NCI-H1694 treated with DMSO at 0.1 percent for 48 hours (cell line): ENCODE measurements at regions not wholly inside any gene's neighbourhood (a gene's known extent, or its start where the extent isn't known, plus 50 kb on each side); places are given as distances from the start of the nearest gene placed in this dataset.

Experiments used
- DNase-seq: peaks from one replicate; lab custom pipeline; 2025; lab: John Stamatoyannopoulos, UW

DNA sequence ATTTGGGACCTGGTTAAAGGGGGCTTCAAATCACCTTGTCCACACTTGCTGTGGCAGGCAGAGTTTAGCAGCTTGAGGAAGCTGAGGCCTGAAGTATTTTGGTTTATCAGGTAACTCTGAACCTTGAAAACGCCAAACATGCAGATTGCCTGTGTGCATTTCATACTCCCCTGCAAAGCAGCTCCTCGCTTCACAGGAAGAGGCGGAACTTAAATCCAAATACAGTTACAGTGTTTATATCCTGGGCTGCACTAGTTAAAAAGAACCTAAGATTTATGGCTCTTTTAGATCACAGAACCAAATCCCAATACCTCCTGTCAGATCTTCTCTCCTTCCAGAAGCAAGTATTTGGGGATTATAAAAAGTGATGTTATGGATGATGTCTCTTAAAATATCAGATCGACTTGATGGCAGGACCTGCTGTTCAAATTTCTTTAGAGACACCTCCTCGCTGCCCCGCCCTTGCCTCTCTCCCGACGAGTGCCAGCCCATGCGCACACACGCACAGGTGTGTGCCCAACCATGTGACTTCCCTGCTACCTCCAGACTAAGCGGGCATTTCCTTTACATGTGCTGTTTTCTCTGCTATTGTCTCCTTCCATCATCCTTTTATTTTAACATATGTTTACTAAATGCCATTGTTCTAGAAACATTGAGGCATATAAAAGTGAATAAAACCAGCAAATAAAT lies 224.6 kb upstream of the FOXQ1 start:
- DNase-seq, result no peak

DNA sequence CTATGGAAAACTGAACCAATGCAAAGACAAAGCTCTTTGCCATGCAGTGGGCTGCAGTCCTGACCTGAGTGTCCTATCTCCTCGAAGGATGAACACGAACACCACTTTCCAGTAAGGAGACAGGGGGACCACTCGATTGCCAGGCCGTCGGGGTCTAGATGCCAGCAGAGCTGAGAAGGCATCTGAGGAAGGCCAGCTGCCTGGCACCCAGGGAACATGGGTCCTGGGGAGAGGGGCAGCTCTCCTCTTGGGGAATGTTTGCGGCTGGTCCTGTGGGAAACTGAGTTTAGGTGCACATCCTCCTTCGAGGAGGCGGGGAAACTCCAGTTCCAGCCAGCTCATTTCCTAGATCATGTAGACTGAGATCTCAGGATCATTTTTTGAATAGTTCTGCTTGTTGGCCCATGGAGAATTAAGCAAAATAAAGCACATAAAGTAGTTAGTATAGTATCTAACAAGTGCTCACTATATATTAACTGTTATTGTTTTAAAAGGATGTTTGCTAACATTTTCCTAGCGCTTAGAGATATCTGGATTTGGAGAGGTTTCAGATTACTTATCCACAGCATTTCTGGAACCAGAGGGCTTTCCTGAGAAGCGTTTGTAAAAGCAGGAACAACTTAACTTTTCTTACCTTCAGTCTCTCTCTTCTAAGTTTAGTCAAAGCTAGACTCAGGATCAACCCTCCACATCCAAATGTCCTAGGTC lies 225.3 kb upstream of the FOXQ1 start:
- DNase-seq, result no peak

DNA sequence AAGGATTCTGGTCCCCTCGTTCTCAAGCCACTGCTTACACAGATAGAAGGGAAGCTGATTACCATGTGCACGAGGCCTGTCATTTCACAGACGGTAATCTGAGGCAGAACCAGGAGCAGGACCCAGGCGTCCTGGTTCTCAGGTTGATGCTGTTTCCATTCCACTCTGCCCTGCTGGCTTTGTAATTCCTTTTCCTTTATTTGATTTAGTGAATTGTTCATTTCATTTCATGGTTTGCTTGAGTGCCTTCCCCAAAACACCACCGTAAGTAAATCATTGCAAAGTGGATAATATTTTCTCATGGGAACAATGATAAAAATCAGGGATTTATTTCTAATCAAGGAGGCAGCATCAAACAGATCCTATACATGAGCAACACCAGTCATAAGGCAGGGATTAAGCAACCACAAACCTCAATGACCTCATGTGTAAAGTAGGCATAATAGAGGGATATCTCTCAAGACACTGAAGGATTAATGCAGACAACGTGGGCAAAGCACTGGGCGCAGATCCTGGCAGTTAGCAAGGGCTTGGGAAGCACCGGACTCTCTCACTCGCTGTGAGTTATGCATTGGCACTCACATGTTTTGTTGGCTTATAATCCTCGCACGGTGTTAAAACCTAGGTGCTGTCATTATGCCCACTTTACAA lies 229.5 kb upstream of the FOXQ1 start:
- DNase-seq, result no peak

DNA sequence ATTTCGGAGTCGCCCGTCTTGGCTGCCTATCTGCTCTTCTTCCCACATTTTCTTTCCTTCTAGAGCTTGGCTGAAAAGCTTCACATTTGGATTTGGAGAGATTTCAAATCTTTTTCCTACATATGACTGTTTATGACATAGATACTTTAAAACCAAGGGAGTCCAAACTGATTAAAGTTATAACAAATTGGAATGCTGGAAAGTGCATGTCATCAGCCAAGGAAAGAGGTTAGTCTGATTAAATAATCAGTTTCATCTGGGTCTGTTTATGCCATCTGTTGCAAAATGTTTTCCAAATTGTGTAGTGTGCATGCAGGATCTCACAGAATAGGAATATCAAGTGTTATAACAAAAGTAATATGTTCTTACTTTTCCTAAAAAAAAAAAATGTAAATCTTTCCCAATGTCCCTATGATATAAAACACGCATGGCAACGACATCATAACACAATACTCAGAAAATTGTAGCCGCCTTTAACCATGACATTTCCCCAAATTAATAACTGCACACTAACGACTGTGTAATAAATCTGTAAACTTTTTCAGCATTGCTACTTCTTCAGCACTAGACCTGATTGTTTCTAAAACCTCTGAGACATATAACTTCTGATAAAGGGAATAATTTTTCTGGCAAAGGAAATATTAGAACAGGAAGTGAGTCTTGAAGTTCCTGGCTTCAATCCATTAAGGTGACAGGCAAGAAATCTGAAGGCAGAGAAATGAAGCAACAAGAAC lies 230.2 kb upstream of the FOXQ1 start:
- no peak for DNase-seq

DNA sequence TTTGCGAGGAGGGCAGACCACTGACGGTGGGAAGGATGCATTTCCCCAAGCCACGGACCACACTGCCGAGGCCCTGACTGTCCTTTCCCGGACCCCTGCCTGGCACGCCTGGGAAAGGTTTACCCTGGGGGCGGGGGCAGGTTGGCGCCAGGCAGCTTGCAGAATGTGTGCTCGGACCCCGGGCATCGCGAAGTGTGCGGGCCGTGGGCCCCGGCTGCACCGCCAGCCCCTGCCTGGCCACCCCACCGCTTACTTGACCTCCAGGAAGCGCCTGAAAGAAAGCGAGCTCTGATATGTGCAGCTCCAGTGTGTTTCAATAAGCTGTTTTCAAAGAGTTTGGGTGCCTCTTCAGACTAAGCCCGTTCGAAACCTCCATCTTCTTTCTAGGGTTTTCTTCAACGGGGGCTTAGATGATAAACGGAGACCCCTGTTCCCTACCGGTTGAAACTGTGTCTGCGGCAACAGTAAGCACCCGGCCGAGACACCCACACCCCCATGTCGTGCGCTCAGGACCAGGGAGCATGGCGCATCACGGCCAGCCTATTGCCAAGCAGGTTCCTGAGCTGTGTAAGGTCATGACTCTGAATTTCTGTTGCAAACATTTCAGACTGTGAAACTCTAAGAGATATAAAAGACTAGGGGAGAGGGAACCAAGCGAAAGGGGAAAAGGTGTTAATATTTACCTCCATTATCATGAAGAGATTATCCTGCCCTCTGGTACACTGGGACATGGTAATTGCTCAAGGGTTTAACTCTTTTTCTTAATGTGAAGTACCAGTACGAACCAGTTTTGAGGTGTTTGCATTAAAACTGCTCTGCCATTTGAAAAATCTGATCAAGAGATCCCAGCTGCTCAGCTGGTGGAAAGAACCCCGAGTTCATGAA lies 231.2 kb upstream of the FOXQ1 start:
- DNase-seq, result no peak

DNA sequence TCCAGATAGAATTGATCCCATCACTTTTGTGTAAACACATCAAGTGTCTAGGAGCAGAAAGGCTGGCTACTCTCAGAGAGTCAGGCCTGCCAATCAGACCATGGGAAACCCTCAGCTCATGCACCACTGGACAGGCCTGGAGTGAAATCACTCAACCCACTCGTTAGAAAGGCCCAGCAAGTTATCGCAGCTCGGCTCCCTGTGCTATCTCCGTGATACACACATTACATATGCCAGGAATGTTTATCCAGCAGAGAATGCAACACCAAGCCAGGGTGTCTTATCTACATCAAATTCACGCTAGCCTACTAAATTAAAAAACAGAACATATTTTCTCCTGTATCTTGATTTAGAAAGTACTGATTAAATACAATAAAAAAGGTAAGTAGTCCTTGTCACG lies 232.4 kb upstream of the FOXQ1 start:
- DNase-seq, result no peak

DNA sequence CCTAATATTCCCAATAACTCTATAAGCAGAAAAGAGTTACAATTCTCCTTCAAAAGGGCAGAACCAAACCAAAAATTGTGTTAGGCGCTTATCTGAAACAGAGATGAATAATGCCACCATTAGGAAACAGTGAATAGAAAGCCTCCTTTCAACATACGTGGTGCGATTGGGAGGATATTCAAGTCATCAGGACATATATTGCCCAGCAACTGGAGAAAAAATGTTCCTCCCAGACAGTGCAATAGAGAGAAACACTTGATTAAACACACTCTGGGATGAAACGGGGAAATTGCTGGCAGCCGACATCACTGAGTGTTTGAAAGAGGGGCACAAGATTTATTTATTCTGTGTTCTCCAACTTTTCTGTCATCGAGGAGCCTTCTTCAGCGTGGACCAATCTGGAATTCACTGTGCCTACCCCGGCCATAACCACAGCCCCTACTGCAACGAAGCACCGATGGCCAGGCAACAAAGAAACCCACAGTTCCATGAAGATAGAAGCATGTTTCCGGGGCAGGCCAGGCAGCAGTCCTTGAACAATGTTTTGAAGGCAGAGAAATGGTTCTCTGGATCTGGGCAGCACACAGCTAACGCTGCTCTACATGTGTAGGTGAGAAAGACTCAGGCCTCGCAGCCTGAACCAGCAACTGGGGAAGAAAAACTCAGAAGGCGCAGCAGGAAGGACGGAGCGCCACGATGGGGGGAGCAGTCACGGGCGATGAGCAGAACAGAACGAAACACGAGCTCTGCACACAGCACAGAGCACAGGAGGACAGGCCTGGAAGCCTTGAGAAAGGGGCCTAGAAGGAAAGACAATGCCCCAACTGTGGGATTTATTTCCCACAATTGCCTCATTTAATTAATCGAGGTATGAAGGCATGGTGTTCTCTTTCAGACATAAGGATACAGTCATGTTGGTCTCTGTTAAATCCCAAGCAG lies 234.2 kb upstream of the FOXQ1 start:
- no peak for DNase-seq

DNA sequence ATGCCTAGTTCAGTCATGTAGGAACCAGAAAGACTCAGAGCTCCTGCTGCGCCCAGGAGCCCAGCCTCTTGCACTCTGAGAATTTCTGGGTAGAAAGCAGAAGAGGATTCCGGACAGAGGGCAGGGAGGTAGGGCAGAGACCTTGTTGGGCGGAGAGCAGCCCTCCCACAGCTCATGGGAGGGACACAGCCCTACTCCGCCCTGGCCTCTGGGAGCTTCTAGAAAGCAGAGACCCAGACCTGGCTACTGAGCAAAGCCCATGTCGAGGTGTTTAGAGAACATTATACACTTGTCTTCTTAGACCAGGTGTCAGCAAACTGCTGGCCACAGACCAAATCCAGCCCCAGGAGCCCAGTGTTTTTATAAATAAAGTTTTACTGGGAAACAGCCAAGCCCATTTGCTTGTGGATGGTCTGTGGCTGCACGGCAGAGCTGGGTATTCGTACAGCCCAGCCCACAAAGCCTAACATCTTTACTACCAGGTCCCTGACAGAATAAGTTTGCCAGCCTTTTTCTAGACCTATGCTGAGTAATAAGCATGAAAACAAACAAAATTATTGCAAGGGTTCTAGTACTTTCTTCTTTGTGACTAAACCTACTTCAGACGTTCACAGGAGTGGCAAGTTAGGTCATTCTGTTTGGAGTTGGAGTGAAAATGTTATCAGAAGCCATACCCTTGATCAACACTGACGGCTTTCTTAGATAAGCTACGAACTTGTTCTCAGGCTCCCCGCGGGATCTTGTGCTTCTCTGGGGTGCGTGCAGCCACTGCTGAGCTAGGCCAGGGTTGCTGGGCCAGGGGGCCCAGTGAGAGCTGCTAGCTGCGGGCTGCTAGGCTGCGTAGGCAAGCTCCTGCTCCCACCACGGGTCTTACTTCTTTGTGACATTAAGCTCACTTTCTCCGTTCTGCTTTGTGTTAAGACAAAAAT lies 235.1 kb upstream of the FOXQ1 start:
- no peak for DNase-seq

DNA sequence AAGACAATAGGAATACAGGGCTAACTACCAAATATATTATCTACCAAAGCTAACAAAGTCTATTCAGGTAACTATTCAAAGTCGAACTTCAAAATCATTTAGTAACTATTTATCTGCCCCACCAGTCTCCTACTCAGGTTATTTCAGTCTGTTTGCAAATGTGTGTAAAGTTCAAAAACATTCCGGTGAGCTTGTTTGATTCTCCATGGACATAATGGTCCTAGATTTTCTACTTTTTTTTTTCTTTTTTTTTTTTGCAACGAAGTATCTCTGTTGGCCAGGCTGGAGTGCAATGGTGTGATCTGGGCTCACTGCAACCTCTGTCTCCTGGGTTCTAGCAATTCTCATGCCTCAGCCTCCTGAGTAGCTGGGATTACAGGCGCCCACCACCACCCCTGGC lies 236.0 kb upstream of the FOXQ1 start:
- DNase-seq, result no peak

DNA sequence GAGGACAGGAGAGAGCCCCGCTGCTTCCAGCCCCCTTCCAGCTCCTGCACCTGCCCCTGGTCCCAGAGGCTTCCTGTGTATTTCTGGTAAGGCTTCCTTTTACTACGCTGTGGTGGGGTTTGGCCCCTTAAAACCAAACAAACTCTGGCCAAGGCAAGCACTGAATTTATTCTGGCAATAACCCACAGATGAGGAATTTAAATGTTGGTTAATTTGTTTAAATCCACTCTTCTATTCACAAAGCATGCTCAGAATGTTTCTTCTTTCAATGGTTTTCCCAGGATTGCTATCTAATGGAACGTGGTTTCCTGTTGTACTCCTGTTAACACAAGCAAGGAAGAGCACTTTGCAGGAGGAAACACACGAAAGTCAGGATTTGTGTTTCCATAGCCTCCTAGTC lies 236.5 kb upstream of the FOXQ1 start:
- no peak for DNase-seq

DNA sequence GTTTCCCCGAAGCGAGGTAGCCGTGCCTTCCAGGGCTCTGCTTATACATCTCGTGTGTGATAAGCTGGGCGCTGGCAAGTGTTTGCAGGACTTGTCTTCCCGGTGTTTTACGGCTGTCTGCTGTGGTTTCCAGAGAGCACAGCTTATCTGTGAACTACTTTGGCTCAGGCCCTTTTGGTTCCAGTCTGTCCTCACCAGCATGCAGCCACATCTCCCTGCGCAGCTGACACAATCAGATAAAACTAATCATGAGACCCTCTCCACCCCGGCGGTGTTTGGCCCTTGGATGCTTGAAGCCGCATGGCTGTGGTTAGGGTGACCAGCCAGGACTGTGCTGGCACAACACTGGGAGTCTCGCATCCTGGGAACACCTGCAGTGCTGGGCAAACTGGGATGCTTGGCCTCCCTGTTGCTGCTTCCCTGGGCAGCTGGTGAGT lies 241.8 kb upstream of the FOXQ1 start:
- DNase-seq, result no peak

DNA sequence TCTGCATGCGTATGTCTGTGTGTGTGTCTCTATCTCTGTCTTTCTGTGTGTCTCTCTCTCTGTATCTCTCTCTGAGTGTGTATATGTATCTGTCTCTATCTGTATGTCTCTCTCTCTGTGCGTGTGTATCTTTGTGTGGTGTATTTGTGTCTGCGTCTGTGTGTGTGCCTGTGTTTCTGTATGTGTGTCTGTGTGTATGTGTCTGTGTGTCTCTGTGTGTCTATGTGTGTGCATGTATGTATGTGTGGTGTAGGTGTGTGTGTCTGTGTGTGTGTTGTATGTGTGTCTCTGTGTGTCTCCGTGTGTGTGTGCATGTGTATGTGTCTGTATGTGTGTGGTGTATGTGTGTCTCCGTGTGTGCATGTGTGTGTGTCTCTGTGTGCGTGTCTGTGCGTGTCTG lies 243.0 kb upstream of the FOXQ1 start:
- no peak for DNase-seq

DNA sequence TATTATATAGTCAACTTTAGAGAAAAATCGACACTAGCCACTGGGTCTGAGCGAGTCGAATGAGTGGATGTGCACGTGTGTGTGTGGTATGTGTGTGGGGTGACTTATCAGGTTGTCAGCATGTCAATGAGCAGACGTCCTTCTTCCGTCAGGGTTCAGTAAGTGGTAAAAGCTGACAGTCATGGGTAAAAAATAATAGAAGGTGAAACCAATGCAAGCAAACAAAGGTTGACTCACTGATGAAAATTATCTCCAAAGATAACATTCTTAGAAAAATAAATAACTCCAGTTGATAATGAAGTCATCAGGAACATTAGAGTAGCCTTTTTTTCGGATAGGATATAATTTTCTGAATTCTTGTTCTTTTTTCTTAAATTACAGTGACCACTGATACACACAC lies 243.8 kb upstream of the FOXQ1 start:
- no peak for DNase-seq

DNA sequence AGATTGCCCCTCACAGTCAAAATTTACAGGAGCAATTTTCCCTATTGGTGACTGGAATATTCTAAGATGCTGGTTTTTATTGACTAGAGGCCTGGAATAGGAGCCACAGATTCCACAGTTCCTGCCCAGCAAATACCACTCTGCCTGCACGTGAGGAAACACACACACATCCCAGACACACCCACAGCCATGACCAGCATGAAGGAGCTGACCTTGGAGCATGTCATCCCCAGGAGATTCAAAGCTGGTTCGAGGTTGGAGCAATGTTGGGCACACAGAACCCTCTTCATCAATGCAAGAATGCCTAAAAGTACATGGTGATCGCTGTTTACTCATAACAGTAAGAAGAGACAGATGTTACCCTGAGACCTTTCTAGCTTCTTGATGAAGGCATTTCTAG lies 244.6 kb upstream of the FOXQ1 start:
- no peak for DNase-seq

DNA sequence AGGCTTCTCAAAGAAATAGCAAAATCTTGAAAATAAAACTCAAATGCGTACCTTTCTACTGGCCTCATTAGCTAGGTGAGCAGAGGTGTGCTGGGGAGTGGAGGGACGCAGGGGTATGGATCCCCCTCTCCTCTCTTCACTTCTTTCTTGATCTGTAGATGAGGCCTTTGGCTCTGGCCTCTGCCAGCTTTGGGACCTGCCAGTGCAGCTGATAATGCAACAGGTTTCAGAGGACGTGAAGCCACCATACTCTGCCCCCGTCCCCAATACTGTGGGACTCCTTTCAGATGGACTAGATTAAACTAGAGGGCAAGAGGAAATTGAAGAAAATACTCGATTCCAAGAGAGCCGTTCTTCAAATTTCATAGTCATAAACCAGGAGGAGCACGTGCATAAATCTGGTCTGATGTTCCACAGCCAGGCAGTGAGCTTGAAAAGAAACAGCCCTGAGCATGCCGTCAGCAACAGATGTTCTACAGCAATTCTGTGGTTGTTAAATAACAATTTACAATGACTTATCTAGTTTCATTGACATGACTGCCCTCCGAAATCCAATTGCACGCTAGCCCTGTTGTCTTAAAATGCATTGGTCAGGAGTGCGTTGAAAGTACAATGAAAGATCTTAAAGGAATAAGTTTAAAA lies 245.3 kb upstream of the FOXQ1 start:
- DNase-seq, result no peak

DNA sequence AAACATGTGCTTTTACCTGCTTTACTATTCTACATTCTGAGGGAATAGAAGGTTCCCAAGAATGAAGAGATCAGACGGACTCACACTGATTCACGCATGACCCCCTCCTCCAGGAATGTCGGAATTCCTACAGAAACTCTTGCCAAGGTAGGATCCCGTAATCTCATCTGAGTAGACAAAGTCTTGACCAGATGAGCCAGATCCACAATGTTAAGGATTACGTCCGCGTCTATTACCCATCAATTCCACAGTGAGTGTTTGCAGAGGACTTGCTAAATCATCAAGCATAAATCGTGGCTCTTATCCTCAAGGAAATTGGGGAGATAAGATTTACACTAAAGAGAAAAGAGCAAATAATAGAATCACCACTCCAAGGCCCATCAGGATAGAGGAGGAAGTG lies 245.9 kb upstream of the FOXQ1 start:
- no peak for DNase-seq

DNA sequence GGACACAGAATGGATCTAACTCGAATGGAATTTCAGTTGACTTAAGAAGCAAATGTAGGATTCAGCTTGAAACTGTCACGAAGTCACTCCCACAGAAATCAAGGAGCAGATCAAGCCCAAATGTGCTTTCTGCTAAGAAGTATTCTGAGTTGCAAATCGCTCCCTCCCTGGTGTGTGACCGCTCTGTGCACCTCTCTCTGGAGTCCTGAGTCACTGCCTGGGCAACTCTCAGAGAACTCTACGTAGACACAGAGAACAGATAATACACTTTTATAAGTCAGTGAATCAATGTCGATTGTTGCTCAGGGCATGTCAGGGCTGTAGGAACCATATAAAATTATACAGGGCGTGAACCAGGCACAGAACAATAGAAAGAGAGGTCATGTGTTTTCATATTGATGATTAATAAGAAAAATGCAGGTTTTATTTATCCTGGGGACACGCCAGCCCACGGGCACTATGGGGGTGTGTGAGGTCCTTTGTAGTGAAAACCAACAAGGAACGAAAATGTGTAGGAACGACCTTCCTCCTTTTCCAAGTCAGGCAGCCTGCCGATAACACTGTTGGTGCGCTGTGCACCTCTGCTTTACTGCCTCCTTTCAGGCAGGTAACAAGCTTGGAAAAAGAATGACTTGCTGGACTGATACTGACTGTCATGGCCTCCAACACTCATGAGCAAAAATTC lies 248.1 kb upstream of the FOXQ1 start:
- DNase-seq, result no peak

DNA sequence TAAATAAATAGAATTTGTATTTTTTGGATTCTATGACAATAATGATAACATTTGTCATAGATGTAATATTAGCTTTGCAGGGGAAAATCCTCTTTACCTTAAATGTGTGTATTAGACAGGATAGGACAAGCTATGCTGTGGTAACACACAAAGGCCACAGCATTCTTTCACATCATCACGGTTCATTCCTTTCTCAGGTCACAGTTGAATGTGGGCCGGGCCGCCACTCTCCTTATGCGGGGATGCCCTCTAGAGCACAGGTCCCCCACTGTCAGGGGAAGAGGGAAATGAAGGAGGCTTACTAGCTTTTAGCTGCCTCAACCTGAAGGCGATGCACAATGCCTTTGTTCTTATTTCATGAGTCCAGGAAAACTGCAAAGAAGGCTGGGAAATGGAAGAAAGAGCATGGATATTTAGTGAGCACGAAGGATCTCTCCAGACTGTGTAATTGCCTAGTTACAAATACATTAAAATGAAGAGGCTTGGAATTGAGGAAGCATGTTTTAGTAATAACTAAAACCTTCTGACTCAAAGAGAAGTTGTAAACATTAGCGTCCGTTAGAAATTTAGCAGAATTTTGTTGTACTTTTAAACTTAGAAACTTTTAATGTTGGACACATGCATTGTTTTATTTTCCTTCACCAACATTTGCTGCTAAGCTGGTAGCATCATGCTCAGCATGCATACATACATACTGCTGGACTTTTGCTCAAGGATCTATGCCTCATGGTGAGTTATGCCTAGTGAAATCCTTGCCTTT lies 248.9 kb upstream of the FOXQ1 start:
- DNase-seq, result no peak
